ENCODE measurements at regions not wholly inside any gene's neighbourhood (a gene's known extent, or its start where the extent isn't known, plus 50 kb on each side); places are given as distances from the start of the nearest gene placed in this dataset.

DNA sequence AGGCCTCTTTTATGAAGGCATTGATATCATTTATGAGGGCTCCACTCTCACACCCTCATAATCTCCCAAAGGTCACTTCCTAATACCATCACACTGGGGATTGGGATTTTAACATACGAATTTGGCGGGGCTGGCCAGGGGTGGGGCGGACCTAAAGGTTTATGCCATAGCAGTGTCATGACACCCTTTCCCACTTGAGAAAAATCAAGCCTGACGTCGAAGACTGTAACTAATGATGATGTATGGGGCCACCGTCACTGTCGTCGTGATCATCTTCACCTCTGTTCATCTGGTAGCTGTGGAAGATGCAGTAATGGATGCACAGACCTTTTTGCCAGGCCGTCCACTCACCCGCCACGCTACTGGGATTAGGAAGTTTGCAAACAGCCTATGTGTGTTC is 912.1 kb downstream of the TBC1D22A start:
- TF ChIP-seq, protein P1, sequence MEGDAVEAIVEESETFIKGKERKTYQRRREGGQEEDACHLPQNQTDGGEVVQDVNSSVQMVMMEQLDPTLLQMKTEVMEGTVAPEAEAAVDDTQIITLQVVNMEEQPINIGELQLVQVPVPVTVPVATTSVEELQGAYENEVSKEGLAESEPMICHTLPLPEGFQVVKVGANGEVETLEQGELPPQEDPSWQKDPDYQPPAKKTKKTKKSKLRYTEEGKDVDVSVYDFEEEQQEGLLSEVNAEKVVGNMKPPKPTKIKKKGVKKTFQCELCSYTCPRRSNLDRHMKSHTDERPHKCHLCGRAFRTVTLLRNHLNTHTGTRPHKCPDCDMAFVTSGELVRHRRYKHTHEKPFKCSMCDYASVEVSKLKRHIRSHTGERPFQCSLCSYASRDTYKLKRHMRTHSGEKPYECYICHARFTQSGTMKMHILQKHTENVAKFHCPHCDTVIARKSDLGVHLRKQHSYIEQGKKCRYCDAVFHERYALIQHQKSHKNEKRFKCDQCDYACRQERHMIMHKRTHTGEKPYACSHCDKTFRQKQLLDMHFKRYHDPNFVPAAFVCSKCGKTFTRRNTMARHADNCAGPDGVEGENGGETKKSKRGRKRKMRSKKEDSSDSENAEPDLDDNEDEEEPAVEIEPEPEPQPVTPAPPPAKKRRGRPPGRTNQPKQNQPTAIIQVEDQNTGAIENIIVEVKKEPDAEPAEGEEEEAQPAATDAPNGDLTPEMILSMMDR (IDR thresholded peaks at IDR 0.05): no peak
- TF ChIP-seq ZFX (IDR thresholded peaks at IDR 0.05; ENCODE audit: borderline replicate concordance): no peak
